A549 (cell line): ENCODE measurements at regions not wholly inside any gene's neighbourhood (a gene's known extent, or its start where the extent isn't known, plus 50 kb on each side); places are given as distances from the start of the nearest gene placed in this dataset.

Experiments used
- ATAC-seq, 2 experiments: fragments of 200-7000 bp in 1 of 2; fragments of >200 bp in 1 of 2; cut with Nextera tagmentation in 1 of 2; cut with Tn5 transposase in 1 of 2; 3 replicates each; pipeline versions ENCODE4 v1.8.0 to v1.9.1; 2018 to 2020; ENCODE audit warnings: mild to moderate bottlenecking in 1 of 2, moderate library complexity in 1 of 2
- CTCF ChIA-PET: fragments of 300-600 bp; sonication (Branson Sonifier 250); formaldehyde crosslinking; extraction: SDS; loops from one replicate; lab custom pipeline; 2021; ENCODE audit warnings: antibody characterized with exemption, inconsistent platforms; lab: Yijun Ruan, JAX
- POLR2A ChIA-PET: fragments of 350-600 bp; formaldehyde crosslinking; extraction: SDS; loops from one replicate; lab custom pipeline; 2021; ENCODE audit warnings: antibody characterized with exemption, inconsistent platforms; lab: Yijun Ruan, JAX
- DNase-seq, 2 experiments: peaks; one replicate each; pipeline versions ENCODE4 v3.0.0 to v3.0.0-alpha.2; 2011 to 2016; ENCODE audit warnings: low read depth in 1 of 2, low spot score in 1 of 2
- FAIRE-seq: peaks from 2 replicates; lab custom pipeline; 2011; peaks lifted over from hg19 to GRCh38; lab: Jason Lieb, UNC
- H3K27ac ChIP-seq, 2 experiments: fragments of >200 bp; sonication (Bioruptor Twin); formaldehyde crosslinking; 3 replicates each; pipeline ENCODE4 v1.5.1; 2016 to 2017
- H3K4me1 ChIP-seq: fragments of >200 bp; sonication (Bioruptor Twin); formaldehyde crosslinking; 3 replicates; pipeline ENCODE4 v1.6.1; 2016
- H3K4me2 ChIP-seq: fragments of >200 bp; sonication (Bioruptor Twin); formaldehyde crosslinking; 3 replicates; pipeline ENCODE4 v1.6.1; 2016
- H3K4me3 ChIP-seq: fragments of >200 bp; sonication (Bioruptor Twin); formaldehyde crosslinking; 3 replicates; pipeline ENCODE4 v1.5.1; 2016
- H3K9me3 ChIP-seq: fragments of >200 bp; sonication (Bioruptor Twin); formaldehyde crosslinking; 3 replicates; pipeline ENCODE4 v1.6.1; 2016
- CHD4 ChIP-seq: fragments of 200-600 bp; sonication (generic); IDR thresholded peaks from 2 replicates; pipeline ENCODE4 v1.6.1; 2016; ENCODE audit warnings: antibody characterized with exemption, mild to moderate bottlenecking, borderline replicate concordance
- ELK1 ChIP-seq: fragments of 150-350 bp; IDR thresholded peaks from 2 replicates; pipeline ENCODE4 v1.6.1; 2014; ENCODE audit warnings: low read depth, mild to moderate bottlenecking, low read length
- GATA3 ChIP-seq: IDR thresholded peaks from 2 replicates; pipeline ENCODE4 v1.6.1; 2012; ENCODE audit warnings: borderline replicate concordance
- HEYL ChIP-seq: fragments of 250-450 bp; sonication (Bioruptor Pico); IDR thresholded peaks from 2 replicates; pipeline ENCODE4 v1.8.0; 2021; ENCODE audit warnings: mild to moderate bottlenecking, moderate library complexity
- NR3C1 ChIP-seq: fragments of >200 bp; sonication (Bioruptor Twin); formaldehyde crosslinking; IDR thresholded peaks from 3 replicates; pipeline ENCODE4 v1.6.1; 2017
- POLR2AphosphoS2 ChIP-seq: conservative IDR thresholded peaks from 2 replicates; pipeline ENCODE4 v1.6.1; 2012; ENCODE audit warnings: low read length, improper control_type of control experiment, inconsistent platforms
- RAD21 ChIP-seq, 2 experiments: fragments of >200 bp in 1 of 2; sonication (Bioruptor Twin) in 1 of 2; formaldehyde crosslinking in 1 of 2; IDR thresholded peaks in 1 of 2; conservative IDR thresholded peaks in 1 of 2; 2 replicates in 1 of 2; 3 replicates in 1 of 2; pipeline ENCODE4 v1.6.1; 2012 to 2018; ENCODE audit warnings: inconsistent platforms in 1 of 2
- RARB ChIP-seq: fragments of 250-450 bp; sonication (Bioruptor Pico); IDR thresholded peaks from 2 replicates; pipeline ENCODE4 v1.8.0; 2021; ENCODE audit warnings: mild to moderate bottlenecking, moderate library complexity
- RCOR1 ChIP-seq: fragments of 150-350 bp; IDR thresholded peaks from 2 replicates; pipeline ENCODE4 v1.6.1; 2014; ENCODE audit warnings: antibody characterized with exemption, low read length, low read depth
- SREBF2 ChIP-seq: fragments of 450-650 bp; IDR thresholded peaks from 2 replicates; pipeline ENCODE4 v1.6.1; 2014; ENCODE audit warnings: mild to moderate bottlenecking, moderate library complexity
- TFCP2L1 ChIP-seq: fragments of 250-450 bp; sonication (Bioruptor Pico); IDR thresholded peaks from 2 replicates; pipeline ENCODE4 v1.5.0; 2021; ENCODE audit warnings: mild to moderate bottlenecking
- USF2 ChIP-seq: fragments of 450-650 bp; IDR thresholded peaks from 2 replicates; pipeline ENCODE4 v1.6.1; 2014; ENCODE audit warnings: antibody characterized with exemption
- ZFP36 ChIP-seq: fragments of 450-650 bp; IDR thresholded peaks from 2 replicates; pipeline ENCODE4 v1.6.1; 2014; ENCODE audit warnings: borderline replicate concordance; ENCODE audit not compliant: partially characterized antibody
- ZSCAN20 ChIP-seq: fragments of 250-450 bp; sonication (Bioruptor Pico); IDR thresholded peaks from 2 replicates; pipeline ENCODE4 v1.8.0; 2022; ENCODE audit warnings: mild to moderate bottlenecking, moderate library complexity
- WGBS: methylation state at CpG from one replicate; pipeline ENCODE4 v1.1.6; 2017; ENCODE audit errors: missing lambda C conversion rate; 5-methylcytosine and 5-hydroxymethylcytosine counted together
- TF ChIP-seq, protein P1 (sequence below): fragments of 200-600 bp; sonication (generic); IDR thresholded peaks from 2 replicates; pipeline ENCODE4 v1.6.1; 2016; ENCODE audit warnings: antibody characterized with exemption, mild to moderate bottlenecking, moderate library complexity
- TF ChIP-seq, protein P2 (sequence below): fragments of >200 bp; sonication (Bioruptor Twin); formaldehyde crosslinking; IDR thresholded peaks from 3 replicates; pipeline ENCODE4 v1.6.1; 2016
- TF ChIP-seq, protein P3 (sequence below): IDR thresholded peaks from 2 replicates; pipeline ENCODE4 v1.6.1; 2012
- TF ChIP-seq, protein P4 (sequence below): fragments of 250-450 bp; sonication (Bioruptor Pico); IDR thresholded peaks from 2 replicates; pipeline ENCODE4 v1.5.0; 2021; ENCODE audit warnings: mild to moderate bottlenecking, moderate library complexity, borderline replicate concordance

- CTCF ChIA-PET = interaction anchor here (2.5 kb wide), 1 partner anchor 531 kb away, joined by 7 read pairs; no protein-coding TSS in a partner anchor
- FAIRE-seq (no peak), DNase-seq (no peak), ATAC-seq (no peak)
- H3K4me1 ChIP-seq = no peaks in the 10 kb centered on the region
- POLR2A ChIA-PET = no interaction called here
- no peaks in the 10 kb centered on the region for H3K9me3 ChIP-seq
- H3K4me2 ChIP-seq = no peak overlapping the region
- H3K27ac ChIP-seq = no peak overlapping the region
- no peak overlapping the region for H3K4me3 ChIP-seq
- WGBS = 34% methylated on average over 3 of the region's 3 CpGs
- TF ChIP-seq GATA3 (no peak), RAD21 (conservative IDR thresholded peaks at IDR 0.05 in 1 of 2, IDR thresholded peaks at IDR 0.05 in 1 of 2) (no peak), RCOR1 (no peak), USF2 (no peak), ZFP36 (no peak), POLR2AphosphoS2 (no peak), HEYL (CRISPR knock-in tag) (no peak), CHD4 (no peak), SREBF2 (no peak), TFCP2L1 (CRISPR knock-in tag) (no peak), RARB (CRISPR knock-in tag) (no peak), NR3C1 (no peak), ZSCAN20 (CRISPR knock-in tag) (no peak), ELK1 (no peak)
- TF ChIP-seq, protein P1, sequence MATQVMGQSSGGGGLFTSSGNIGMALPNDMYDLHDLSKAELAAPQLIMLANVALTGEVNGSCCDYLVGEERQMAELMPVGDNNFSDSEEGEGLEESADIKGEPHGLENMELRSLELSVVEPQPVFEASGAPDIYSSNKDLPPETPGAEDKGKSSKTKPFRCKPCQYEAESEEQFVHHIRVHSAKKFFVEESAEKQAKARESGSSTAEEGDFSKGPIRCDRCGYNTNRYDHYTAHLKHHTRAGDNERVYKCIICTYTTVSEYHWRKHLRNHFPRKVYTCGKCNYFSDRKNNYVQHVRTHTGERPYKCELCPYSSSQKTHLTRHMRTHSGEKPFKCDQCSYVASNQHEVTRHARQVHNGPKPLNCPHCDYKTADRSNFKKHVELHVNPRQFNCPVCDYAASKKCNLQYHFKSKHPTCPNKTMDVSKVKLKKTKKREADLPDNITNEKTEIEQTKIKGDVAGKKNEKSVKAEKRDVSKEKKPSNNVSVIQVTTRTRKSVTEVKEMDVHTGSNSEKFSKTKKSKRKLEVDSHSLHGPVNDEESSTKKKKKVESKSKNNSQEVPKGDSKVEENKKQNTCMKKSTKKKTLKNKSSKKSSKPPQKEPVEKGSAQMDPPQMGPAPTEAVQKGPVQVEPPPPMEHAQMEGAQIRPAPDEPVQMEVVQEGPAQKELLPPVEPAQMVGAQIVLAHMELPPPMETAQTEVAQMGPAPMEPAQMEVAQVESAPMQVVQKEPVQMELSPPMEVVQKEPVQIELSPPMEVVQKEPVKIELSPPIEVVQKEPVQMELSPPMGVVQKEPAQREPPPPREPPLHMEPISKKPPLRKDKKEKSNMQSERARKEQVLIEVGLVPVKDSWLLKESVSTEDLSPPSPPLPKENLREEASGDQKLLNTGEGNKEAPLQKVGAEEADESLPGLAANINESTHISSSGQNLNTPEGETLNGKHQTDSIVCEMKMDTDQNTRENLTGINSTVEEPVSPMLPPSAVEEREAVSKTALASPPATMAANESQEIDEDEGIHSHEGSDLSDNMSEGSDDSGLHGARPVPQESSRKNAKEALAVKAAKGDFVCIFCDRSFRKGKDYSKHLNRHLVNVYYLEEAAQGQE = no peak
- TF ChIP-seq, protein P2, sequence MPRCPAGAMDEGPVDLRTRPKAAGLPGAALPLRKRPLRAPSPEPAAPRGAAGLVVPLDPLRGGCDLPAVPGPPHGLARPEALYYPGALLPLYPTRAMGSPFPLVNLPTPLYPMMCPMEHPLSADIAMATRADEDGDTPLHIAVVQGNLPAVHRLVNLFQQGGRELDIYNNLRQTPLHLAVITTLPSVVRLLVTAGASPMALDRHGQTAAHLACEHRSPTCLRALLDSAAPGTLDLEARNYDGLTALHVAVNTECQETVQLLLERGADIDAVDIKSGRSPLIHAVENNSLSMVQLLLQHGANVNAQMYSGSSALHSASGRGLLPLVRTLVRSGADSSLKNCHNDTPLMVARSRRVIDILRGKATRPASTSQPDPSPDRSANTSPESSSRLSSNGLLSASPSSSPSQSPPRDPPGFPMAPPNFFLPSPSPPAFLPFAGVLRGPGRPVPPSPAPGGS = no peak
- TF ChIP-seq, protein P3, sequence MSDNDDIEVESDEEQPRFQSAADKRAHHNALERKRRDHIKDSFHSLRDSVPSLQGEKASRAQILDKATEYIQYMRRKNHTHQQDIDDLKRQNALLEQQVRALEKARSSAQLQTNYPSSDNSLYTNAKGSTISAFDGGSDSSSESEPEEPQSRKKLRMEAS = no peak
- TF ChIP-seq, protein P4, sequence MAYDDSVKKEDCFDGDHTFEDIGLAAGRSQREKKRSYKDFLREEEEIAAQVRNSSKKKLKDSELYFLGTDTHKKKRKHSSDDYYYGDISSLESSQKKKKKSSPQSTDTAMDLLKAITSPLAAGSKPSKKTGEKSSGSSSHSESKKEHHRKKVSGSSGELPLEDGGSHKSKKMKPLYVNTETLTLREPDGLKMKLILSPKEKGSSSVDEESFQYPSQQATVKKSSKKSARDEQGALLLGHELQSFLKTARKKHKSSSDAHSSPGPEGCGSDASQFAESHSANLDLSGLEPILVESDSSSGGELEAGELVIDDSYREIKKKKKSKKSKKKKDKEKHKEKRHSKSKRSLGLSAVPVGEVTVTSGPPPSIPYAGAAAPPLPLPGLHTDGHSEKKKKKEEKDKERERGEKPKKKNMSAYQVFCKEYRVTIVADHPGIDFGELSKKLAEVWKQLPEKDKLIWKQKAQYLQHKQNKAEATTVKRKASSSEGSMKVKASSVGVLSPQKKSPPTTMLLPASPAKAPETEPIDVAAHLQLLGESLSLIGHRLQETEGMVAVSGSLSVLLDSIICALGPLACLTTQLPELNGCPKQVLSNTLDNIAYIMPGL (CRISPR knock-in tag) = no peak
Observed at GRCh38 chr6:163958646-163959045, 544.1 kb downstream of the QKI start.
